HUDEP-2 (cell line): ENCODE measurements at regions not wholly inside any gene's neighbourhood (a gene's known extent, or its start where the extent isn't known, plus 50 kb on each side); places are given as distances from the start of the nearest gene placed in this dataset.
"Not testable (repeated sequence)": the region's sequence is repeated elsewhere in the genome, so short reads cannot be mapped to it uniquely, and the experiment has no call there.

Experiments used
- DNase-seq, 76 experiments: peaks; one replicate each; lab custom pipeline; 2025; ENCODE audit not compliant: unreplicated experiment in 76 of 76; lab: John Stamatoyannopoulos, UW

DNA sequence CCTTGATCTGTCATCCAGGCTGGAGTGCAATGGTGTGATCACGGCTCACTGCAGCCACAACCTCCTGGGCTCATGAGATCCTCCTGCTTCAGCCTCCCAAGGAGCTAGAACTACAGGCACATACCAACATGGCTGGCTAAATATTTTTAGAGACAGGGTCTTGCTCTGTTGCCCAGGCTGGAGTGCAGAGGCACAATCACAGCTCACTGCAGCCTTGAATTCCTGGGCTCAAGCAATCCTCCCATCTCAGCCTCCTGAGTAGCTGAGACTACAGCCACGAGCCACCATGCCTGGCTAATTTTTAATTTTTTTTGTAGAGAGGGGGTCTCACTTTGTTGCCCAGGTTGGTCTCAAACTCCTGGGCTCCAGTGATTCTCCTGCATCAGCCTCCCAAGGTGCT, 106.3 kb upstream of the ZNF536 start:
- DNase-seq = not testable (repeated sequence)

DNA sequence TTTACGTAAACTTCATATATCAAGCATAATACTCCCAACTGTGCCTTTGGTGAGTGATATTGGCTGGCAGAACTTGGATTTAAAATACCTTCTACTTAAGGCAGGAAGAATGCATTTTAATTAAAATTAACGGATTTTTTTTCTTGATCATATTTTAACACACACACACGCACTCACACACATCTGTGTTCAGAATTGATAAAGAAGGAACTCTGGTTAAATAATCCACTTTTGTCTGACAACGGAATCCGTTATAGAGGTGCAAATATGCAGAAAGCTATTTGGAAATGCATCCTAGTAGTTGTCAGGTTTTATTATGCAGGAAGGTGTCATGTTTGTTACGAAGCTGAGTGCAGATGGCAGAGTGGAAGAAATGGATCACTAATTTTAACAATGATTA, 105.5 kb upstream of the ZNF536 start:
- DNase-seq = no peak

DNA sequence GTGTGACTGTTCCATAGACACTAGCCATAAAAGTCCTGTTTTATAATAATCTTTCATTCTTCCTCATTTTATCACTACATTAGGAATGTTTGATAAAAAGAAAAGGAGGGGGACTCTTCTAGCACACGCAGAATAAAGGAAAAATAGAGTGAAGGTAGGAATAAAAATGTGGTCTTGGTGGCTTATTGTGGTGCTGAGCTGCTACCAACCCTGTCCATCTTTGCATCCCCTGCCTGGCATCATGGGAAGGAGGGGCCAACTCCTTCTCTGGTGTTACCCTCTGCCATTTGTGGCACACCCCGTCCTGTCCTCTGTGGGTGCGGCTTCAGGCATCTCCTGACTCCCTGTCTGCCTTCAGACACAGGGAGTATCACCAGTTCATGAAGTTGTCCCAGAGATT, 104.9 kb upstream of the ZNF536 start:
- no peak for DNase-seq

GRCh38 chr19:30268601-30269000, 103.6 kb upstream of the ZNF536 start:
- DNase-seq = no peak

GRCh38 chr19:30269638-30270037, 102.5 kb upstream of the ZNF536 start:
- no peak for DNase-seq

- no peak for DNase-seq
These were observed 100.4 kb upstream of the ZNF536 start for GRCh38 chr19:30271816-30272215.

DNA sequence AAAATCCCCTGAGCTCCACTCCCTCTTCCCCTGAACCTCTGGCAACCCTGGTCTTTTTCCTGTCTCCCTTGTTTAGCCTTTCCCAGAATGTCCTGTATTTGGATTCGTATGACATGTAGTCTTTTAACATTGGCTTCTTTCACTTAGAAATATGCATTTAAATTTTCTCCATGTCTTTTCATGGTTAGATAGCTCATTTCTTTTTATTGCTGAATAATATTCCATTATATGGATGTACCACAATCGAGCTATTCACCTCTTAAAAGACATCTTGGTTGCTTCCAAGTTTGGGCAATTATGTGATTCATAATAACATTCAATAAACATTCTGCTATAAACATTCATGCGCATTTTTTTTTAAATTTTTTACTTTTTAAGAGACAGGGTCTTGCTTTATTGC, 99.6 kb upstream of the ZNF536 start:
- no peak for DNase-seq

- DNase-seq = no peak
These were observed 99.0 kb upstream of the ZNF536 start for GRCh38 chr19:30273184-30273583.

GRCh38 chr19:30274987-30275386, 97.2 kb upstream of the ZNF536 start:
- DNase-seq = no peak

DNA sequence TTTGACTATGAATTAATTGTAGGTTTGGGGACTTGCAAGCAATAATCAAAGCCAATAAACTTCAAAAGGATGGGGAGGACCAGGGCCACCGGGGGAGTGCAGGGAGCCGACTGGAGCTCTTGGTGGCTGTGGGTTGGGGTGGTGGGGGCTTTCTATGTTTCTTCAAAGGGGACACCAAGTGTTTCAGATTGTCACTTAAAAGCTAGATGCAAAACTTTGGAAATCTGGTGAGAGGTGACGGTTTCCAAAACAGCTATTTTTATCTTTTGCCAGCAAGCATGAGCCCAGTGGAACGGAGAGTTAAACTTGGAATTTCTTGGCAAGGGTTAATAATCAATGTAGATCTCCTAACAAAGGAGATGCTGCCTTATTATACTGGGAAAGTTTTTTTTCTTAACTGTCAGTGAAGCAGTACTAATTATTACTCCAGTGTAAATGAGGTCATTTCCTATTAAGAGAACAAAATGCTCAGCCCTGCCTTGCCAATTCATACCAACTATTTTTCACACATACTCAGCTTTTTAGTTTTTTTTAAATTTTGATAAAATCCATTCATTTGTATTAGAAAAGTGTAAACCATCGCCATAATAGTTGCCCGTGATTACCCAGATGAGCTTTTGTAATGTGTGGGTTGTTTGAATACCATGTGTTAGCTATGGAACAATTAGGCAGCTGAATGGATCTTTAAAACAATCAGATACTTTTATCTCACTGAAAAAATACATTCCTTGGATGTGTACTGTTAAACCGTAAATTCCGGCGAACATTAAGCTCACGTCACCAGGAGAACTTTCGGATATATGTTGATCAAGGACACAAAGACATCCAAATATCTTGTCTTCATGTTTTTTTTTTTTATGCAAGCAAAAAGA, 95.9 kb upstream of the ZNF536 start:
- DNase-seq = no peak

- DNase-seq = no peak
These were observed 95.3 kb upstream of the ZNF536 start for GRCh38 chr19:30276883-30277280.

DNA sequence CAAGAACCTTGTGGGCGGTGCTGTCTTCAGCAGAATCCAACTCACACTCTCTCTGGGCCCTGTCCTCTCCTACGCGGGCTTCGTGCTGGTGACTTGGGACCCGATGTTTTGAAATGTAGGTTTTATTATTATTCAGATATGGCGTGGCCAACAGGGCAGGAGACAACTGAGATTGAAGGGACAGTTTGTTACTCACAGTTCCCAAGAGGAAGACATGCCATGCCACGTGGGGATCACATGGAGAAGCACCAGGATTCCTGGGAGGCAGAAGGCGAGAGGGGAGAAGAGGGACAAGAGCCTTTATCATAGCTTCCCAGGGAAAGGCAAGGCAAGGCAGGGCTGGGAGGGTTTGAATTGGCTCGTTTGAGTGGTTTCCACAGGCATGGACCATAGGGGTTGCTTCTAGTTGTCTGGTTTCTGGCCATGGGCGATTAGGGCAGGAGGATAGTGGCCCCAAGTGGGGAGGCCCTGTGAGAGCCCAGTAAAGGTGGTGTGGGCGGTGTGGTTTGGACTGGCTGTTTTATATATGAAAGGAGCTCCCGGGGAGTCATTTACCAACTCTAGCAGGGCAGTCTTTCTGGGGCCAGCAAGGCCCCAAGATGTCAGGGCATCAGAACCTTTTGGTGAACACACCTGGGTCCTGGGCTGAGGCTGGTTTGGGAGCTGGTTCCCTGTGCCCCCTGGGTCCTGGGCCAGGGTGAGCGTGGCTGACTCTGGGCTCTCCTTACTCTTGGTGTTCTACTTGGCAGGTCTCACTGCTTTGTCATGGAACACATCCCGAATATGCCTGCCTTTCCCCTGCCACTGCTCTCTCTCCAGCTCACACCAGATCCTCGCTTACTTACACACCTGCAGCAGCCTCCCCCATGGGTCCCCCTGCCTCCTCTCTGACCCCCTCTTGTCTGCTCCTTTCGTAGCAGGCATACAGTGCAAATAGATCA, 94.0 kb upstream of the ZNF536 start:
- DNase-seq = no peak

DNA sequence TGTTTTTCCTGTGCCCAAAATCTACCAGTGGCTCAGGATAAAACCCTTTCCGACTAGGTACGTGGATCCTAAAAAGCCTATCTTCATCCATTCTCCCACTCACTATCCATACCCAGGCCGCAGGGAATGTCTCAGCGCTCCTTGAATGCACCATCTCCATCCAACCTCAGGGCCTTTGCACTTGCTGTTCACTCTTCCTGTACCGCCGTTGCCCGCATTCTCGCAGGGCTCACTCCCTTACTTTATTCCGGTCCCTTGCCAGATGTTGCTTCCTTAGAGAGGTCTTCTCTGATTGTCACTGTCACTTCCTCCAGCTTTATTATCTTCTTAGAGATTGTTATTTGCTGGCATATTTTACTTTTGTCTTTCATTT, 93.3 kb upstream of the ZNF536 start:
- no peak for DNase-seq

DNA sequence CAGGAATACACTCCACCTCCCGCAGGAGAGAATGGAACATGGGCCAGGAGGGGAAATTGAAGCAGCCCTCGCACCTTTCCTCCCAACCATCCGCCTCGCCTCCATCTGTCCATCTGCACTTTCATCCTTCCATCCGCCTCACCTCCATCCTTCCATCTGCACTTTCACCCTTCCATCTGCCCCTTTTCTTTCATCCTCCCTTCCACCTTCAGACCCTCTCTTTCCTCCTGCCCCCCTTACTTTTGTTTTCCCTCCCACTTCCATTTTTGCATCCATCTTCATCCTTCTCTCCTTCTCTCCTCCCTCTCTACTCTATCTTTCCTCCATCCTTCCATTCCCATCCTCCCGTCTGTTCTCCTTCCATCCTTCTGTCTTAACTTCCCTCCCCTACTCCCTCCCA, 92.2 kb upstream of the ZNF536 start:
- no peak for DNase-seq

DNA sequence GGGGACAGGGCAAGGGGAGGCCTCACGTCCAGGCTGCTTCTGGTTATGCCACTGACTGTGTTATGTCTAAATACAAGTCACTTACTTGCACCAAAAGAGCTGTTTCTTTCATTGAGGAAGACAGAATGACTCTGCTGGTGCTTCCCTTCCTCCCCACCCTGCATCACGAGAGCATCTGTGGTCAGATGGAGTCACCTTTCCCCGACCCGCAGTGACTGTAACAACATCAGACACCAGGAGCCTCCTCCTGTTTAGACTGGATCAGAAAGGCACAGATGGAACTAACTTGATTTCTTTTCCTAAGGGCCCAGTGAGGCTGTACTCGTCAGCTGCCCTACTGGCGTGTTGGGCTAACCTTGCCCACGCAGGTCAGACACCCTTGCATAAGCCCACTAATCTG, 90.3 kb upstream of the ZNF536 start:
- DNase-seq = no peak

GRCh38 chr19:30283556-30283955, 88.6 kb upstream of the ZNF536 start:
- DNase-seq = no peak

DNA sequence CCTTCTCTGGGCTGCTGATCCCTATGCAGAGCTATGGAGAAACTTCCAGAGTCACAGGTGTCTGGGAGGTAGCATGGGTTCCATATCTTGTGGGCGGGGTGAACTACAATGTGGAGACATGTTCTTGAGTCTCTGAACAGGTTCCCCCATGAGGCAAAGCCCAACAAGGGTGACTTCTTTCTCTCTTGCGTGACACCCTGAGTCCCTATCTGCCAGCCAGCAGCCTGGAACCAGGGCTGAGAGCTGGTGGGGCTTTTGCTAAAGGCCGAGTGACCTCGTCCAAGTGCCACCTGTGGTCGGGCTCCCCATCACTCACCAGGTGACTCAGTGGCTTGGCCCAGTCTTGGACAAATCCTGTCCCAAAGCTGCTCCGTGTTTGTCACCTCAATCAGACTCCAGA, 88.0 kb upstream of the ZNF536 start:
- no peak for DNase-seq

- DNase-seq = no peak
These were observed 87.3 kb upstream of the ZNF536 start for GRCh38 chr19:30284885-30285284.

GRCh38 chr19:30286378-30286777, 85.8 kb upstream of the ZNF536 start:
- no peak for DNase-seq

DNA sequence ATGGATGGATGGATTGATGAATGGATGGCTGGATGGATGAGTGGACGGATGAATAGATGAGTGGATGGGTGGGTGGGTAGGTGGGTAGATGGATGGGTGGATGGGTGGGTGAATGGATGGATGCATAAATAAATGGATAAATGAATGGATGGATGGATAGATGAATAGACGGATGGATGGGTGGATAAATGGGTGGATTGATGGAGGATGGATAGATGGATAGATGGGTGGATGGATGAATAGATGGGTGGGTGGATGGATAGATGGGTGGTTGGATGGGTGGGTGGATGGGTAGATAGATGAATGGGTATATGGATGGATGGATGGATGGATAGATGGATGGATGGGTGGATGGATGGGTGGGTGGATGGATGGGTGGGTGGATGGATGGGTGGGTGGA, 84.9 kb upstream of the ZNF536 start:
- DNase-seq = no peak

- no peak for DNase-seq
These were observed 84.2 kb upstream of the ZNF536 start for GRCh38 chr19:30287973-30288372.

GRCh38 chr19:30288911-30289310, 83.3 kb upstream of the ZNF536 start:
- no peak for DNase-seq
